OCI-LY1 (cell line): ENCODE measurements at regions not wholly inside any gene's neighbourhood (a gene's known extent, or its start where the extent isn't known, plus 50 kb on each side); places are given as distances from the start of the nearest gene placed in this dataset.

Experiments
- H2AFZ ChIP-seq: fragments of 200-600 bp; sonication (generic), shearing (Covaris generic); 2 replicates; pipeline ENCODE4 v1.6.0; 2014; ENCODE audit warnings: antibody characterized with exemption, mild to moderate bottlenecking, low read length
- H3F3A ChIP-seq: fragments of 200-600 bp; sonication (generic), shearing (Covaris generic); 2 replicates; pipeline ENCODE4 v1.6.0; 2014; ENCODE audit warnings: mild to moderate bottlenecking, antibody characterized with exemption, low read length, moderate library complexity; ENCODE audit not compliant: insufficient read depth
- H3K27ac ChIP-seq: fragments of 200-600 bp; sonication (generic); 2 replicates; pipeline ENCODE4 v1.5.1; 2014; ENCODE audit warnings: low read length, mixed run types, mild to moderate bottlenecking, low read depth; ENCODE audit not compliant: poor library complexity, severe bottlenecking
- H3K27me3 ChIP-seq: fragments of 200-600 bp; sonication (generic); 2 replicates; pipeline ENCODE4 v1.6.0; 2014; ENCODE audit warnings: antibody characterized with exemption, mild to moderate bottlenecking, low read length, moderate library complexity; ENCODE audit not compliant: insufficient read depth
- H3K36me3 ChIP-seq: fragments of 200-600 bp; sonication (generic); 2 replicates; pipeline ENCODE4 v1.6.1; 2014; ENCODE audit warnings: mild to moderate bottlenecking, antibody characterized with exemption, low read length, moderate library complexity, mixed read lengths; ENCODE audit not compliant: insufficient read depth
- H3K4me1 ChIP-seq: fragments of 200-600 bp; sonication (generic); 2 replicates; pipeline ENCODE4 v1.5.1; 2014; ENCODE audit warnings: mild to moderate bottlenecking, low read length, moderate library complexity; ENCODE audit not compliant: insufficient read depth, severe bottlenecking
- H3K4me2 ChIP-seq: fragments of 200-600 bp; sonication (generic), shearing (Covaris generic); 2 replicates; pipeline ENCODE4 v1.6.1; 2014; ENCODE audit warnings: low read length
- H3K4me3 ChIP-seq: fragments of 200-600 bp; sonication (generic); 2 replicates; pipeline ENCODE4 v1.5.1; 2014; ENCODE audit warnings: low read length, low read depth, mild to moderate bottlenecking, mixed read lengths; ENCODE audit not compliant: poor library complexity, severe bottlenecking
- H3K79me2 ChIP-seq: fragments of 200-600 bp; shearing (Covaris generic); 2 replicates; pipeline ENCODE4 v1.6.1; 2016; ENCODE audit warnings: mixed run types, low read length, mixed read lengths; ENCODE audit not compliant: insufficient read depth
- H3K9ac ChIP-seq: fragments of 200-600 bp; sonication (generic), shearing (Covaris generic); 2 replicates; pipeline ENCODE4 v1.6.1; 2014; ENCODE audit warnings: mild to moderate bottlenecking, low read length, mixed read lengths
- H3K9me2 ChIP-seq: fragments of 200-600 bp; sonication (generic), shearing (Covaris generic); 2 replicates; pipeline ENCODE4 v1.6.1; 2014; ENCODE audit warnings: low read depth, mild to moderate bottlenecking, low read length, mixed read lengths
- H3K9me3 ChIP-seq: fragments of 200-600 bp; shearing (Covaris generic); 2 replicates; pipeline ENCODE4 v1.6.1; 2014; ENCODE audit warnings: low read length, mixed read lengths
- H4K20me1 ChIP-seq: fragments of 200-600 bp; sonication (generic), shearing (Covaris generic); 2 replicates; pipeline ENCODE4 v1.6.0; 2016; ENCODE audit warnings: mild to moderate bottlenecking, low read length; ENCODE audit not compliant: insufficient read depth
- EZH2 ChIP-seq: fragments of 200-600 bp; sonication (generic), shearing (Covaris generic); IDR thresholded peaks from 2 replicates; pipeline ENCODE4 v1.8.0; 2017; ENCODE audit warnings: borderline replicate concordance, mixed run types, mild to moderate bottlenecking, antibody characterized with exemption, low read length, moderate library complexity, mixed read lengths
- TF ChIP-seq, protein P1 (sequence below): fragments of 200-600 bp; sonication (generic), shearing (Covaris generic); IDR thresholded peaks from 2 replicates; pipeline ENCODE4 v1.5.1; 2017; ENCODE audit warnings: mild to moderate bottlenecking, antibody characterized with exemption, low read length, moderate library complexity, mixed read lengths

DNA sequence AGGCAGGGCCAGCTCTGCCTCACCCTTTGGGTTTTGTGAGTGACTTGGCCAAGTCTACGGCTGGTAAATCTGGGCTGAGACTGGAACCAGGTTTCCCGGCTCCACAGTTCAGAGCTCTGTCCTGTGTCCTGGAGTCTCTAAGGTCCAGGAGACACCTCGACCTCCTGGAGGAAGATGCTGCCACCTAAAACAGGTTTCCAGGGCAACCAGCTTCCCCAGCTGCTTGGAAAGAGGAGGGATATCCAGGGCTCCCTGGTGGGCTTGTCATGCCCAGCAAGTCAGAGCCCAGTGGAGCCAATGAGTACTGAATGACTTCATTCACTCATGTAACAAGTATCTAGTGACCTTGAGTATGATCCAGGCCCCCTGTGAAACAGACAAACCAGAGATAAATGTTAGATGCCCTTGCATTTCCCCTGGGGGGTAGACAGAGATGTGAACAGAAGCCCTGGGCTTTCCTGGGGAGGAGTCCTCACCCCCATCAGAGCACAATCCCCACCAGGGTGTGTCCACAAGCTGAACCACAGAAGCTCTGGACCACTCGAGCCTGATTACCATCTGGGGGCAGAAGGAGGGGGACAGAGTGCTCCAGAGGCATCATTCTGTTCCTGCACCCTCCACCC is 181.2 kb upstream of the RAB4A start:
- Histone ChIP-seq H3K27ac (no peak overlapping the region), H4K20me1 (no peaks in the 10 kb centered on the region), H3K79me2 (no peaks in the 10 kb centered on the region), H3K27me3 (no peaks in the 10 kb centered on the region), H3K4me2 (no peak overlapping the region), H3K4me1 (no peaks in the 10 kb centered on the region), H2AFZ (no peak overlapping the region), H3K4me3 (no peak overlapping the region), H3K9me3 (no peaks in the 10 kb centered on the region), H3K36me3 (no peaks in the 10 kb centered on the region), H3K9me2 (no peaks in the 10 kb centered on the region), H3F3A (no peaks in the 10 kb centered on the region), H3K9ac (no peak overlapping the region)
- TF ChIP-seq, protein P1, sequence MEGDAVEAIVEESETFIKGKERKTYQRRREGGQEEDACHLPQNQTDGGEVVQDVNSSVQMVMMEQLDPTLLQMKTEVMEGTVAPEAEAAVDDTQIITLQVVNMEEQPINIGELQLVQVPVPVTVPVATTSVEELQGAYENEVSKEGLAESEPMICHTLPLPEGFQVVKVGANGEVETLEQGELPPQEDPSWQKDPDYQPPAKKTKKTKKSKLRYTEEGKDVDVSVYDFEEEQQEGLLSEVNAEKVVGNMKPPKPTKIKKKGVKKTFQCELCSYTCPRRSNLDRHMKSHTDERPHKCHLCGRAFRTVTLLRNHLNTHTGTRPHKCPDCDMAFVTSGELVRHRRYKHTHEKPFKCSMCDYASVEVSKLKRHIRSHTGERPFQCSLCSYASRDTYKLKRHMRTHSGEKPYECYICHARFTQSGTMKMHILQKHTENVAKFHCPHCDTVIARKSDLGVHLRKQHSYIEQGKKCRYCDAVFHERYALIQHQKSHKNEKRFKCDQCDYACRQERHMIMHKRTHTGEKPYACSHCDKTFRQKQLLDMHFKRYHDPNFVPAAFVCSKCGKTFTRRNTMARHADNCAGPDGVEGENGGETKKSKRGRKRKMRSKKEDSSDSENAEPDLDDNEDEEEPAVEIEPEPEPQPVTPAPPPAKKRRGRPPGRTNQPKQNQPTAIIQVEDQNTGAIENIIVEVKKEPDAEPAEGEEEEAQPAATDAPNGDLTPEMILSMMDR = no peak
- no peak for TF ChIP-seq EZH2

DNA sequence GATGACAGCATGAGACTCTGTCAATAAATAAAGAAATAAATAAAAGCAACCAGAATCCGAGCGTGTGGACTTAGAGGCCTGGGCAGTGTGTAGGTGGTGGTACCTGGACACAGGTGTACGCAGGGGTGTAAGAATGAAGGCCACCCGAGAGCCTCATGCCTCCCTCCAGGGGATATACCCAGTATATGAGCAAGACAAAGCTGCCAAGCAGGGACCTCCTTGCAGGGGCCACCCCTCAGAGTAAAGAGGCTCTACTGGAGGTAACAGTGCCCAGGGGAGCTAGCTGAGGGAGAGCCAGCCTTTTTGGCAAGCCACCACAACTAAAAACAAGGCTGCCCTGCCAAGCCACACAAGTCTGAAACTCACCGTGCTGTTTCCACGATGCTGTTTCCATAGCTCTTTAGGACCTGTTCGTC is 179.2 kb upstream of the RAB4A start:
- no peaks in the 10 kb centered on the region for H3K9me2 ChIP-seq

DNA sequence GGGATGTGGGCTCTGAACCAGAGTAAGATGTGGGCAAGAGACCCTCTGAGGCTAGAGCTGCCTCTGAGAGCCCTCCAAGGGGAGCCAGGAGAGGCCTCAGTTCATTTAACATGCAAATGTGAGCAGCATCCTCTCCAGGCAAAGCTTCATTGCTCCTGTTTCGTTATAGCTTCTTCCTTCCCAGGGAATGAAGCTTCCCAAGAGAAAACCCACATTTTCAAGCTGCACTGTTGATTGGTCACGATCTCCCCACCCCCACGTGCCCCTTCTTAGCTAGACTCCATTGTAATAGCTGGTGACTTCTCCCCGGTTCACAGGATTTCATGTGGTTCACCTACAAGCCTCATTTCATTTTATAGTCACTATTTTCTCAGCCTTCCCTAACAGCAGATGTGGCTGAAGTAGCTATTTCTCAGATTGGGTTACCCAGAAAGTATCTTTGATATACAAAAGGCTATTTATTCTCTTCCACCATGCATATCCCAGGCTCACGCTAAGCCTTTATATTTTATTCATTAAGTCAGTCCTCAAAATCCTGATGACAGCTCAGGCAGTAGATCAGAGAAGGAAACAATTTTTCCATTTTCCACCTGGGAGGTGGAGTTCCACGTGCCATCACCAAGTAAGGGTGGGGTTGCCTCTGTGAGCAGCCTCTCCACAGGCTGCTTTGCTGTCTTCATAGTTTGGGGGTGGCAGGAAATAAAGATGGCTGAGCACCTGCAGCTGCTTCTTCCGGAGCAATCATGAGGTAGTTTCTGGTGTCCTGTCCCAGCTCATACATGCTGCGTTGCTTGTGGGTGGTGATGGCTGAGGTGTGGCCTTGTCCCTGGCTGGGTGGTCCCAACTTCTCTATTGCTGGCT is 178.3 kb upstream of the RAB4A start:
- no peaks in the 10 kb centered on the region for H3K79me2 ChIP-seq
- no peaks in the 10 kb centered on the region for H3F3A ChIP-seq
- no peaks in the 10 kb centered on the region for H3K9me2 ChIP-seq
- no peaks in the 10 kb centered on the region for H3K4me1 ChIP-seq
- no peak overlapping the region for H3K4me2 ChIP-seq
- H2AFZ ChIP-seq = no peak overlapping the region
- no peak for TF ChIP-seq EZH2
- TF ChIP-seq, protein P1 = no peak
- H4K20me1 ChIP-seq = no peaks in the 10 kb centered on the region
- no peak overlapping the region for H3K27ac ChIP-seq
- H3K9ac ChIP-seq = no peak overlapping the region
- H3K9me3 ChIP-seq = no peaks in the 10 kb centered on the region
- H3K4me3 ChIP-seq = no peak overlapping the region
- no peaks in the 10 kb centered on the region for H3K27me3 ChIP-seq
- no peaks in the 10 kb centered on the region for H3K36me3 ChIP-seq

More for the DNA sequence above, 179.2 kb upstream of the RAB4A start:
- H3K4me3 ChIP-seq = no peak overlapping the region
- no peaks in the 10 kb centered on the region for H3K4me1 ChIP-seq
- no peaks in the 10 kb centered on the region for H3K36me3 ChIP-seq
- no peaks in the 10 kb centered on the region for H3K9me3 ChIP-seq
- H3K9ac ChIP-seq = no peak overlapping the region
- TF ChIP-seq EZH2 = no peak
- TF ChIP-seq, protein P1 = no peak
- no peak overlapping the region for H3K4me2 ChIP-seq
- H3F3A ChIP-seq = no peaks in the 10 kb centered on the region
- no peak overlapping the region for H3K27ac ChIP-seq
- no peaks in the 10 kb centered on the region for H4K20me1 ChIP-seq
- H3K79me2 ChIP-seq = no peaks in the 10 kb centered on the region
- H2AFZ ChIP-seq = no peak overlapping the region
- no peaks in the 10 kb centered on the region for H3K27me3 ChIP-seq
